ENCODE measurements at regions not wholly inside any gene's neighbourhood (a gene's known extent, or its start where the extent isn't known, plus 50 kb on each side); places are given as distances from the start of the nearest gene placed in this dataset.

- TF ChIP-seq CTCF (IDR thresholded peaks at IDR 0.05; ENCODE audit: insufficient read depth, low read depth, low read length): no peak
- DNase-seq (ENCODE audit: low read depth): no peak
- H3K4me3 ChIP-seq (ENCODE audit: low read depth, low read length): no peak overlapping the region
Measured at GRCh38 chr12:111033281-111034082, 113.1 kb upstream of the MYL2 start.

GRCh38 chr12:111032591-111032919, 112.2 kb upstream of the MYL2 start:
- no peak for DNase-seq (ENCODE audit: low read depth)
- no peak for TF ChIP-seq CTCF (IDR thresholded peaks at IDR 0.05; ENCODE audit: insufficient read depth, low read depth, low read length)
- no peak overlapping the region for H3K4me3 ChIP-seq (ENCODE audit: low read depth, low read length)

- TF ChIP-seq CTCF (IDR thresholded peaks at IDR 0.05; ENCODE audit: insufficient read depth, low read depth, low read length): no peak
- no peak overlapping the region for H3K4me3 ChIP-seq (ENCODE audit: low read depth, low read length)
- DNase-seq (ENCODE audit: low read depth): no peak
Measured at GRCh38 chr12:111031916-111032590, 111.7 kb upstream of the MYL2 start.

GRCh38 chr12:111030800-111031199, 110.4 kb upstream of the MYL2 start:
- no peak for TF ChIP-seq CTCF (IDR thresholded peaks at IDR 0.05; ENCODE audit: insufficient read depth, low read depth, low read length)
- DNase-seq (ENCODE audit: low read depth): no peak

GRCh38 chr12:111029732-111030131, 109.4 kb upstream of the MYL2 start:
- TF ChIP-seq CTCF (IDR thresholded peaks at IDR 0.05; ENCODE audit: insufficient read depth, low read depth, low read length): no peak
- no peak overlapping the region for H3K4me3 ChIP-seq (ENCODE audit: low read depth, low read length)
- no peak for DNase-seq (ENCODE audit: low read depth)

More at GRCh38 chr12:111030800-111031199, 110.4 kb upstream of the MYL2 start:
- no peak overlapping the region for H3K4me3 ChIP-seq (ENCODE audit: low read depth, low read length)

GRCh38 chr12:111029305-111029704, 108.9 kb upstream of the MYL2 start:
- DNase-seq (ENCODE audit: low read depth): no peak
- TF ChIP-seq CTCF (IDR thresholded peaks at IDR 0.05; ENCODE audit: insufficient read depth, low read depth, low read length): no peak
- no peak overlapping the region for H3K4me3 ChIP-seq (ENCODE audit: low read depth, low read length)

Data from fibroblast of villous mesenchyme (primary cell).